H1 (cell line): ENCODE measurements at regions not wholly inside any gene's neighbourhood (a gene's known extent, or its start where the extent isn't known, plus 50 kb on each side); places are given as distances from the start of the nearest gene placed in this dataset.

Experiments used
- CTCF ChIA-PET: fragments of 300-600 bp; sonication (Branson Sonifier 250); formaldehyde crosslinking; loops from one replicate; lab custom pipeline; 2021; ENCODE audit not compliant: partially characterized antibody; lab: Charles Lee
- POLR2A ChIA-PET: fragments of 300-600 bp; sonication (Branson Sonifier 250); formaldehyde crosslinking; loops from one replicate; lab custom pipeline; 2021; ENCODE audit warnings: inconsistent platforms; ENCODE audit not compliant: partially characterized antibody; lab: Charles Lee
- DNase-seq, 2 experiments: peaks; one replicate each; pipeline versions ENCODE4 v3.0.0 to v3.0.0-alpha.2; 2010 to 2022; ENCODE audit warnings: low spot score in 2 of 2, low read depth in 1 of 2, mixed read lengths in 1 of 2
- FAIRE-seq: peaks from 2 replicates; lab custom pipeline; 2011; peaks lifted over from hg19 to GRCh38; lab: Jason Lieb, UNC
- H2AFZ ChIP-seq: 2 replicates; pipeline ENCODE4 v1.8.1; 2012; ENCODE audit warnings: low read length, inconsistent platforms
- H2AK5ac ChIP-seq: 2 replicates; pipeline ENCODE4 v1.6.1; 2013; ENCODE audit warnings: low read depth, low read length
- H2BK120ac ChIP-seq: replicated peaks from 2 replicates; pipeline ENCODE3; 2013; ENCODE audit warnings: low read depth, low read length, inconsistent platforms
- H2BK12ac ChIP-seq: 2 replicates; pipeline ENCODE4 v1.6.1; 2013; ENCODE audit warnings: low read depth, low read length
- H2BK15ac ChIP-seq: 2 replicates; pipeline ENCODE4 v1.6.1; 2013; ENCODE audit warnings: low read length
- H2BK20ac ChIP-seq: 2 replicates; pipeline ENCODE4 v1.6.1; 2013; ENCODE audit warnings: low read length
- H2BK5ac ChIP-seq: 2 replicates; pipeline ENCODE4 v1.6.1; 2013; ENCODE audit warnings: low read depth, low read length
- H3K14ac ChIP-seq: 2 replicates; pipeline ENCODE4 v1.6.1; 2013; ENCODE audit warnings: inconsistent platforms; ENCODE audit not compliant: insufficient read length
- H3K18ac ChIP-seq: 2 replicates; pipeline ENCODE4 v1.6.1; 2013; ENCODE audit warnings: low read length; ENCODE audit errors: extremely low read depth
- H3K23ac ChIP-seq: 2 replicates; pipeline ENCODE4 v1.6.1; 2013; ENCODE audit warnings: inconsistent platforms; ENCODE audit not compliant: insufficient read length
- H3K23me2 ChIP-seq: 2 replicates; pipeline ENCODE4 v1.6.1; 2013; ENCODE audit warnings: low read depth, low read length
- H3K27ac ChIP-seq: 2 replicates; pipeline ENCODE4 v1.6.1; 2011; ENCODE audit warnings: low read depth, low read length, inconsistent platforms
- H3K27me3 ChIP-seq, 4 experiments: replicated peaks in 1 of 4; 1 replicate in 1 of 4; 2 replicates in 3 of 4; pipeline versions ENCODE4 v1.6.1 to v1.8.1; 2011 to 2013; ENCODE audit warnings: low read length in 3 of 4, mild to moderate bottlenecking in 3 of 4, inconsistent platforms in 2 of 4, mixed read lengths in 2 of 4, moderate library complexity in 1 of 4; ENCODE audit not compliant: control insufficient read depth in 3 of 4, insufficient read depth in 3 of 4; ENCODE audit errors: extremely low read depth in 1 of 4
- H3K36me3 ChIP-seq, 4 experiments: 2 replicates each; pipeline versions ENCODE4 v1.6.1 to v1.8.1; 2011 to 2013; ENCODE audit warnings: mild to moderate bottlenecking in 4 of 4, low read length in 3 of 4, moderate library complexity in 2 of 4, control low read depth in 1 of 4, inconsistent platforms in 1 of 4; ENCODE audit not compliant: insufficient read depth in 4 of 4, control insufficient read depth in 2 of 4
- H3K4ac ChIP-seq: replicated peaks from 2 replicates; pipeline ENCODE3; 2013; ENCODE audit warnings: low read length, low read depth, mixed read lengths, inconsistent platforms; ENCODE audit not compliant: insufficient read length
- H3K4me1 ChIP-seq, 4 experiments: replicated peaks in 1 of 4; 1 replicate in 1 of 4; 2 replicates in 3 of 4; pipeline versions ENCODE4 v1.6.1 to v1.8.1; 2011 to 2013; ENCODE audit warnings: low read length in 3 of 4, inconsistent platforms in 2 of 4, mixed read lengths in 1 of 4; ENCODE audit not compliant: insufficient read depth in 4 of 4, control insufficient read depth in 3 of 4
- H3K4me2 ChIP-seq, 2 experiments: 2 replicates each; pipeline versions ENCODE4 v1.6.1 to v1.8.1; 2011 to 2013; ENCODE audit warnings: low read depth in 2 of 2, low read length in 2 of 2, control low read depth in 1 of 2, inconsistent platforms in 1 of 2, mild to moderate bottlenecking in 1 of 2; ENCODE audit not compliant: insufficient read depth in 1 of 2
- H3K4me3 ChIP-seq, 4 experiments: fragments of 200-600, 300-600 bp in 1 of 4; sonication (generic), shearing (Covaris generic), sonication (Bioruptor Twin) in 1 of 4; 2 replicates each; pipeline versions ENCODE4 v1.5.1 to v1.8.1; 2011 to 2016; ENCODE audit warnings: low read length in 4 of 4, low read depth in 3 of 4, control low read depth in 2 of 4, inconsistent platforms in 2 of 4, mild to moderate bottlenecking in 2 of 4, mixed read lengths in 1 of 4, moderate library complexity in 1 of 4; ENCODE audit not compliant: insufficient read depth in 2 of 4; ENCODE audit errors: extremely low read depth in 1 of 4
- H3K56ac ChIP-seq: replicated peaks from 2 replicates; pipeline ENCODE3; 2013; ENCODE audit warnings: low read depth, mild to moderate bottlenecking, mixed read lengths, low read length, inconsistent platforms; ENCODE audit not compliant: insufficient read length
- H3K79me1 ChIP-seq: 2 replicates; pipeline ENCODE4 v1.6.1; 2013; ENCODE audit warnings: low read depth, low read length, control low read depth
- H3K79me2 ChIP-seq, 2 experiments: 2 replicates each; pipeline versions ENCODE4 v1.6.1 to v1.8.1; 2012 to 2013; ENCODE audit warnings: low read length in 2 of 2, mild to moderate bottlenecking in 2 of 2, inconsistent platforms in 1 of 2; ENCODE audit not compliant: insufficient read depth in 2 of 2, control insufficient read depth in 1 of 2
- H3K9ac ChIP-seq, 4 experiments: replicated peaks in 1 of 4; 1 replicate in 1 of 4; 2 replicates in 3 of 4; pipeline versions ENCODE4 v1.6.1 to v1.8.1; 2011 to 2013; ENCODE audit warnings: low read depth in 3 of 4, low read length in 3 of 4, control low read depth in 2 of 4, mild to moderate bottlenecking in 2 of 4, moderate library complexity in 2 of 4, inconsistent platforms in 1 of 4; ENCODE audit errors: extremely low read depth in 1 of 4
- H3K9me3 ChIP-seq, 2 experiments: 2 replicates each; pipeline versions ENCODE4 v1.6.1 to v1.8.1; 2012 to 2013; ENCODE audit warnings: mild to moderate bottlenecking in 2 of 2, moderate library complexity in 2 of 2, control low read depth in 1 of 2, inconsistent platforms in 1 of 2, low read depth in 1 of 2, low read length in 1 of 2, mixed read lengths in 1 of 2; ENCODE audit not compliant: insufficient read depth in 2 of 2
- H4K20me1 ChIP-seq, 2 experiments: replicated peaks in 1 of 2; 2 replicates each; pipeline versions ENCODE3 to v1.8.1; 2011 to 2013; ENCODE audit warnings: inconsistent platforms in 2 of 2, low read length in 2 of 2, mild to moderate bottlenecking in 1 of 2; ENCODE audit not compliant: insufficient read depth in 2 of 2, control insufficient read depth in 1 of 2
- H4K5ac ChIP-seq: 2 replicates; pipeline ENCODE4 v1.6.1; 2013; ENCODE audit warnings: low read length, low read depth, mixed read lengths, inconsistent platforms; ENCODE audit not compliant: insufficient read length
- H4K8ac ChIP-seq: 2 replicates; pipeline ENCODE4 v1.8.0; 2013; ENCODE audit warnings: mild to moderate bottlenecking, moderate library complexity, low read length, inconsistent platforms; ENCODE audit not compliant: insufficient read depth; ENCODE audit errors: extremely low read depth
- H4K91ac ChIP-seq: replicated peaks from 2 replicates; pipeline ENCODE3; 2013; ENCODE audit warnings: low read length, mixed read lengths, inconsistent platforms; ENCODE audit not compliant: insufficient read length
- BCL11A ChIP-seq, 2 experiments: IDR thresholded peaks; one replicate each; pipeline ENCODE4 v1.6.1; 2011; ENCODE audit warnings: low read depth in 2 of 2, low read length in 2 of 2, mild to moderate bottlenecking in 2 of 2
- CBX5 ChIP-seq: fragments of 300-800, 300-1000 bp; sonication (generic); IDR thresholded peaks from 2 replicates; pipeline ENCODE4 v1.7.1; 2016; ENCODE audit warnings: antibody characterized with exemption, low read length, low read depth
- CREB1 ChIP-seq: IDR thresholded peaks from 2 replicates; pipeline ENCODE4 v1.6.1; 2012; ENCODE audit warnings: inconsistent platforms
- EGR1 ChIP-seq: IDR thresholded peaks from 2 replicates; pipeline ENCODE4 v1.6.1; 2011; ENCODE audit warnings: low read depth, low read length, borderline replicate concordance
- FOSL1 ChIP-seq: IDR thresholded peaks from 2 replicates; pipeline ENCODE4 v1.6.1; 2011; ENCODE audit warnings: mild to moderate bottlenecking, low read depth, low read length, moderate library complexity; ENCODE audit not compliant: insufficient read depth
- GABPA ChIP-seq: IDR thresholded peaks from 2 replicates; pipeline ENCODE4 v1.6.1; 2011; ENCODE audit warnings: mild to moderate bottlenecking, low read length, moderate library complexity, borderline replicate concordance; ENCODE audit not compliant: insufficient read depth
- JUN ChIP-seq: IDR thresholded peaks from 2 replicates; pipeline ENCODE4 v1.6.1; 2011; ENCODE audit warnings: low read depth, mild to moderate bottlenecking, improper control_type of control experiment, low read length
- POU5F1 ChIP-seq: IDR thresholded peaks from 2 replicates; pipeline ENCODE4 v1.6.1; 2011; ENCODE audit warnings: low read depth, mild to moderate bottlenecking, low read length, moderate library complexity
- TAF1 ChIP-seq: IDR thresholded peaks from 2 replicates; pipeline ENCODE4 v1.6.1; 2011; ENCODE audit warnings: mild to moderate bottlenecking, low read depth, low read length
- WGBS, 2 experiments: shearing (Covaris generic) in 1 of 2; methylation state at CpG; one replicate each; pipeline versions ENCODE4 v1.1.6 to v1.1.7; 2013 to 2015; ENCODE audit warnings: low lambda C conversion rate in 2 of 2, mixed read lengths in 2 of 2, inconsistent platforms in 1 of 2, low coverage in 1 of 2, missing lambda C conversion rate in 1 of 2; ENCODE audit not compliant: insufficient replicate concordance in 2 of 2, insufficient coverage in 1 of 2, insufficient read length in 1 of 2; ENCODE audit errors: extremely low coverage in 1 of 2, missing lambda C conversion rate in 1 of 2; 5-methylcytosine and 5-hydroxymethylcytosine counted together

DNA sequence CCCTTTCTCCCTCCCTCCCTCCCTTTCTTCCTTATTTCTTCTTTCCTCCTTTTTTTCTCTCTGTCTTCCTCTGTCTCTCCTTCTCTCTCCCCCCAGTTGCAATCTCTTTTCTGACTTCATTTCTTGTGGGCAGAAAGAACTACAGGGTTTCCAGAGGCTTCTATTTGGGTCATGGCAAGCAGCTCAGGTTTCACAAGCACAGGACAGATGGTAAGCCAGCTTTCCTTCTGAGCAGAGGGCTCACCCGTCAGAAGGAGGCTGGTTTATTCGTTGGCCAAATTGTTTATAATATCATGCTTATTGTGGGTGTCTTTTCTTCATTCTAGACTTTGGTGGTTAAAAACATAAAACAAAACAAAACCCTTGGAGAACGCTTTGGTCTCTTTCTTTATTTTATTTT is 58.9 kb upstream of the CLMP start:
- H4K20me1 ChIP-seq = no peaks in the 10 kb centered on the region
- no peaks in the 10 kb centered on the region for H3K79me1 ChIP-seq
- no peak overlapping the region for H3K18ac ChIP-seq
- no peak overlapping the region for H3K4me3 ChIP-seq
- no peaks in the 10 kb centered on the region for H3K36me3 ChIP-seq
- H2BK15ac ChIP-seq = no peak overlapping the region
- no peak overlapping the region for H2AK5ac ChIP-seq
- POLR2A ChIA-PET = no interaction called here
- H3K4ac ChIP-seq = no peak overlapping the region
- H2AFZ ChIP-seq = no peak overlapping the region
- no peak for TF ChIP-seq JUN
- TF ChIP-seq CBX5 = no peak
- TF ChIP-seq GABPA = no peak
- no peak for TF ChIP-seq EGR1
- TF ChIP-seq POU5F1 = no peak
- TF ChIP-seq CREB1 = no peak
- TF ChIP-seq TAF1 = no peak
- TF ChIP-seq BCL11A (IDR thresholded peaks at IDR 0.05; ENCODE audit: low read depth in 2 of 2, low read length in 2 of 2) = no peak
- TF ChIP-seq FOSL1 = no peak
- peaks cover 11 to 12% of the 10 kb centered on the region in 2 experiments for H3K9me3 ChIP-seq
- no peak overlapping the region for H2BK20ac ChIP-seq
- H3K14ac ChIP-seq = no peak overlapping the region
- no peak overlapping the region for H4K91ac ChIP-seq
- CTCF ChIA-PET = interaction anchor here (0.6 to 18.3 kb wide), 5 partner anchors 7 to 200 kb away, joined by 3 to 286 read pairs (median 4); no protein-coding TSS in a partner anchor
- no peak for FAIRE-seq
- no peak for DNase-seq
- H2BK120ac ChIP-seq = no peak overlapping the region
- WGBS, 2 experiments = 90% methylated on average over 3 of the region's 3 CpGs; no CpG with 5 or more reads in 1 of the 2 experiments
- H3K56ac ChIP-seq = no peak overlapping the region
- no peak overlapping the region for H2BK5ac ChIP-seq
- H3K23me2 ChIP-seq = no peaks in the 10 kb centered on the region
- no peak overlapping the region for H3K27ac ChIP-seq
- H4K5ac ChIP-seq = no peak overlapping the region
- no peak overlapping the region for H2BK12ac ChIP-seq
- no peak overlapping the region for H3K4me2 ChIP-seq
- no peak overlapping the region for H4K8ac ChIP-seq
- no peaks in the 10 kb centered on the region for H3K79me2 ChIP-seq
- no peak overlapping the region for H3K23ac ChIP-seq
- H3K9ac ChIP-seq = no peak overlapping the region
- no peaks in the 10 kb centered on the region; a peak in 1 of 7 replicates for H3K4me1 ChIP-seq
- H3K27me3 ChIP-seq = no peaks in the 10 kb centered on the region
